ENCODE measurements at regions not wholly inside any gene's neighbourhood (a gene's known extent, or its start where the extent isn't known, plus 50 kb on each side); places are given as distances from the start of the nearest gene placed in this dataset.
A peak's percentile ranks its signal among the peaks of the same experiment; 100 is the strongest.
"Not testable (repeated sequence)": the region's sequence is repeated elsewhere in the genome, so short reads cannot be mapped to it uniquely, and the experiment has no call there.

DNA sequence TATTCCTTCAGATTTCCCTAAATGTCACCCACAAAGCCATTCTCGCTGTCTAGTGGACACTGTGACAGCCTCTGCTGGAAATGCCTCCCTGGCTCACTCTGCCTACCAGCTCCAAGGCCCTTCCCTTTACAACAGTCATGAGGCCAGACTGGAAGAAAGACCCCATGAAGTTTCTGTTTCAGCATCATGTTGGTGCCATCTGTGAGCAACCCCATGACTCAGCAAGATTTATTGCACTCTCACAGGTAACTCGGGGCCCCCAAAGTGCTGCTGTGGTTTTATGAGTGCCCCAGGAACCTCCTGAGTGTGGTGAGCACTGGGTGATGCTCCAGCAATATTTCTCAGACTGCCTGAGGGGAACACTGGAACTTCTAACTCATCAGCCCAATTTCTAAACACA is 218.6 kb downstream of the ZNF33B start:
- DNase-seq (ENCODE audit: low spot score): no peak
- in situ Hi-C loops (cut with HindIII; ENCODE audit: low sequenced_read_pairs): no loop called here

DNA sequence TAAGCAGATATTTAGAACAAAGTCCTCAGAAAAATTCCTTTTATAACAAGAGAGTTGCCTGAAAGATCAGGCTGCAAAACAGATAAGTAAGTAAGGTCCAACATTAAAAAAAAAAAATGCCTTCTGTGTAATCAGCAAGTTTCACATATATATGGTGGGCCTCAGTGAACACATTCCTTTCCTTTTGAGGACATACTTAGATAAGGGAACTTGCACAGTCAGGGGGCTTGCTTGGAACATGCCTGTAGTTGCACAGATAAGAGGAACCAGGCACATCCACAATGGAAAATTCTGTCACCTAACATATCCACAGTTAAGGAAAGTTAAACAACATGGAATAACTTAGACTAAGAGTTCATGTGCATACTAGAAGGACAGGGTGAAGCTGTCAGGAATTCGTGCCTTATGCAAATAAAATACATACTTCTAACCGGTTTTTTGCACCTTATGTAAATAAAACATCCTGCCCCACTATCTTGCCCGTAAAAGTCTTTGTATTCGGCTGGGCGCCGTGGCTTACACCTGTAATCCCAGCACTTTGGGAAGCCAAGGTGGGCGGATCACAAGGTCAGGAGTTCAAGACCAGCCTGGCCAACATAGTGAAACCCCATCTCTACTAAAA is 257.3 kb downstream of the ZNF33B start:
- DNase-seq (ENCODE audit: low spot score): no peak
- in situ Hi-C loops (cut with HindIII; ENCODE audit: low sequenced_read_pairs): no loop called here

DNA sequence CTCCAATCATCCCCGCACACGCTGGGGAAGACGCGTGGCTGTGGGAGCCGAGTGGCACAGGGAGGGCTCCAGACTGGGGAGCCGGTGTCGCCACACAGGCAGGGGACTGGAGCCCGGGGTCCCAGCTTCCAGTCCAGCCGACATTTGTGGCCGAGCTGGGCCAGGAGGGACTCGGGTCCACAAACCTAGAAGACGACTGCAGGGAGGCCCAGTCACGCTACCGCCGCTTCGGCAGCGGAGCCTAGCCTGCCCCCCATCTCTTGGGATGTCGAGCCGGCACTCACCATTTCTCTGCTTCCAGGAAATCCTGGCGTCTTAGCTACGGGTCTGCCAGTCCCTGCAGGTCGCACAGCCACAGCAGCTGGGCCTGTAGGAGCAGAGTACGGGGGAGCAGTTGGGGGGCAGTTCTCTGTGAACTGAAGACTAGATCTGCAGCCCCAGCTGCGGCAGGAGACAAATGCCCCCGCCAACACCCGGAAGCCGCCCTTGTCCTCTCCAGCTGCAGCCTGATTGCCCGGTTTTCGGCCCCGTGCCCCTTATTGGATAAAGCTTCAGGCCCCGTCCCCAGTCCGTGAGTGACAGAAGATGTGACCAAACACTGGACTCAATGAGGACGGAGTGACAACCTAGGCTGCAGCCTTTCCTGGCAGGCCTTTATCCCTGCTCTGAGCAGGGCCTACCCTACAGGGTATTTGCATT is 270.7 kb downstream of the ZNF33B start:
- in situ Hi-C loops (cut with HindIII; ENCODE audit: low sequenced_read_pairs): no loop called here
- DNase-seq (ENCODE audit: low spot score): peak; percentile 94

DNA sequence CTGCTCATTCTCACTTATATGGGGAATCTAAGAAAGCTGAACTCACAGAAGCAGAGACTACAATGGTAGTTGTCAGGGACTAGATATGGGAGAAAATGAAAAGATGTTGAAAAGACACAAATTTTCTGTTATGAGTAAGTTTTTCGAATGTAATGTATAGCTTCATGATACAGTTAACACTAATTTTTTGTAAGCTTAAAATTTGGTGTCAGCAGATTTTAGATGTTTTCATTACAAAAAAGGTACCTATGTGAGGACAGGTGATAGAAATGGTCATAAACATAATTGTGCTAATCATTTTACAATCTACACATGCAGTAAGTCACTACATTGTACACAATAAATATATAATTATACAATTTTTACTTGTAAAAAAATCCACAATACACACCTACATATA is 286.6 kb downstream of the ZNF33B start:
- DNase-seq (ENCODE audit: low spot score): no peak
- in situ Hi-C loops (cut with HindIII; ENCODE audit: low sequenced_read_pairs): no loop called here

DNA sequence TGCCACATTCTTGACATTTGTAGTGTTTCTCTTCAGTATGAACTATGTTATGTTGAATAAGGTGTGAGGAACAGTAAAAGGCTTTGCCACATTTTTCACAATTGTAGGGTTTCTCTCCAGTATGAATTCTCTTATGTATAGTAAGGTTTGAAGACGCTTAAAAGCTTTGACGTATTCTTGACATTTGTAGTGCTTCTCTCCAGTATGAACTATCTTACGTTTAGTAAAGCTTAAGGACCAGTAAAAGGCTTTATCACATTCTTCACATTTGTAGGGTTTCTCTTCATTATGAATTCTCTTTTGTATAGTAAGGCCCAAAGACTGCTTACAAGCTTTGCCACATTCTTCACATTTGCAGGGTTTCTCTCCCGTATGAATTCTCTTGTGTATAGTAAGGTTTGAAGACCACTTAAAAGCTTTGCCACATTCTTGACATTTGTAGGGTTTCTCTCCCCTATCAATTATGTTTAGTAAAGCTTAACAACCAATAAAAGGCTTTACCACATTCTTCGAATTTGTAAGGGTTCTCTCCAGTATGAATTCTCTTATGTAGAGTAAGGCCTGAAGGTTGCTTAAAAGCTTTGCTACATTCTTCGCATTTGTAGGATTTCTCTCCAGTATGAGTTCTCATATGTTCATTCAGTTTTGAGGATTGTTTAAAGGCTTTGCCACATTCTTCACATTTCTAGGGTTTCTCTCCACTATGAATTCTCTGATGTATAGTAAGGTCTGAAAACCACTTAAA is 301.6 kb downstream of the ZNF33B start:
- in situ Hi-C loops (cut with HindIII; ENCODE audit: low sequenced_read_pairs); DNase-seq (ENCODE audit: low spot score): not testable (repeated sequence)

GRCh38 chr10:42335653-42336296 is 302.6 kb downstream of the ZNF33B start:
- DNase-seq (ENCODE audit: low spot score); in situ Hi-C loops (cut with HindIII; ENCODE audit: low sequenced_read_pairs): not testable (repeated sequence)

DNA sequence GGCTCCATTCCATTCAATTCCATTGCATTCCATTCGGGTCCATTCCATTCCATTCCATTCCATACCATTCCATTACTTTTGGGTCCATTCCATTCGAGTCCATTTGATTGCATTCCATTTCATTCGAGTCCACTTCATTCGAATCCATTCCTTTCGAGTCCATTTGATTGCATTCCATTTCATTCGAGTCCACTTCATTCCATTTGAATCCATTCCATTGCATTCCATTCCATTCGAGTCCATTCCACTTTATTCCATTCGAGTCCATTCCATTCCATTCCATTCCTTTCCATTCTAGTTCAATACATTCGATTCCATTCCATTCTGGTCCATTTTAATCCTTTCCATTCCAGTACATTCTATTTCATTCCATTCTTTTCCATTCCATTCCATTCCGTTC is 334.0 kb downstream of the ZNF33B start:
- DNase-seq (ENCODE audit: low spot score): no peak

DNA sequence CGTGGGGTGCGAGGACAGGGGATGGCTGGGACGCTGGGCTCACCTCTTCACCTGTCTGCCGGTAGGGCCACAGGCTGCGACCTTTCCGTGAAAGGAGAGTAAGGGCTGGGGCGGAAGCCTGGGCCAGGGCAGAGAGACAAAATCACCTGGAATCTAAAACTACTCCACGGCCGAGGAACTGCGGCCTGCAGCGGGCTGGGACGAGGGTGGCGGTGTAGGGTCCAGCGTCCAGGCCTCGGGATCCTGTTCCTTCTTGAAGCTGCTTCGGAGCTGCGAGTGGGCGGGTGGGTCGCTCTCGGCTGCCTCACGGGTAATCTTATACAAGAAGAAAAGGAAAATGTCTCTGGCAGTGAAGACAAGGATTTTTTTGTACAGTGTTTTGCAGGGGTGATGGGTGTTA is 356.5 kb downstream of the ZNF33B start:
- in situ Hi-C loops (cut with HindIII; ENCODE audit: low sequenced_read_pairs); DNase-seq (ENCODE audit: low spot score): not testable (repeated sequence)

More for the DNA sequence above, 334.0 kb downstream of the ZNF33B start:
- in situ Hi-C loops (cut with HindIII; ENCODE audit: low sequenced_read_pairs): no loop called here

DNA sequence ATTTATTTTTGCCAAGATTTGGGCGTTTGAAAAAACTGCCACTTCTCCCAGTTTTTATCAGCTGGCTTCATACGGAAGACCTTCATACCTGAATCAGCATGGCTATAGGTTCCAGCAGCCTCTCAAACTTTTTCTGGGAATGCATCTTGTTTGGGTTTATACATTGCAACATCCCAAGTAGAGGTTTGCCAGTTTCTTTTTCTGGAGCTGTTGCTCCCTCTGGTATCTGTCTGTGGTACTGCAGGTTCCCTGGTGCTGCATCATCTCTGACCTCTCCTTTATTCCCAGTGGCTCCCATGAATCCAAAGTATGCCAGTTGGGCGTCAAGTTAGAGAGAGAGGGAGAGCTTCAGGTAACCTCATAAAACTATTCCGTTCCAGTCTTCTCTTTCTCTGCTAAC is 368.6 kb downstream of the ZNF33B start:
- in situ Hi-C loops (cut with HindIII; ENCODE audit: low sequenced_read_pairs): not testable (repeated sequence)

DNA sequence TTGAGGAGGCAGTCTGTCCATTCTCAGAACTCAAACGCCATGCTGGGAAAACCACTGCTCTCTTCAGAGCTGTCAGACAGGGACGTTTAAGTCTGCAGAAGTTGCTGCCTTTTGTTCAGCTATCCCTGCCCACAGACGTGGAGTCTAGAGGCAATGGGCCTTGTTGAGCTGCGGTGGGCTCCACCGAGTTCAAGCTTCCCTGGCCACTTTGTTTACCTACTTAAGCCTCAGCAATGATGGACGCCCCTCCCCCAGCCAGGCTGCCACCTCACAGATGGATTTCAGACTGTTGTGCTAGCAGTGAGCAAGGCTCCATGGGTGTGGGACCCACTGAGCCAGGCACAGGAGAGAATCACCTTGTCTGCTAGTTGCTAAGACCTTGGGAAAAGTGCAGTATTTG is 375.1 kb downstream of the ZNF33B start:
- DNase-seq (ENCODE audit: low spot score); in situ Hi-C loops (cut with HindIII; ENCODE audit: low sequenced_read_pairs): not testable (repeated sequence)

More for the DNA sequence above, 368.6 kb downstream of the ZNF33B start:
- not testable (repeated sequence) for DNase-seq (ENCODE audit: low spot score)

DNA sequence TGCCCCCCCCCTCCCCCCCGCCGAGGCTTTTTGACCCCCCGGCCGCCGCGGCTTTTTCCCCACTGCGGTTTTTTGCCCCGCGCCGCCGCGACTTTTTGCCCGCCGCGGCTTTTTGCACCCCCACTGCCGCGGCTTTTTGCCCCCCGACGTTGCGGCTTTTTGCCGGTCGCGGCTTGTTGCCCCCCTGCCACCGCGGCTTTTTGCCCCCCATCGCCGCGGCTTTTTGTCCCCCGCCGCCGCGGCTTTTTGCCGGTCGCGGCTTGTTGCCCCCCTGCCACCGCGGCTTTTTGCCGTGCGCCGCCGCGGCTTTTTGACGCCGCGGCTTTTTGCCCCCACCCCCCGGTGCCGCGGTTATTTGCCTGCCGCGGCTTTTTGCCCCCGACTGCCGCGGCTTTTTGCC is 395.4 kb downstream of the ZNF33B start:
- in situ Hi-C loops (cut with HindIII; ENCODE audit: low sequenced_read_pairs); DNase-seq (ENCODE audit: low spot score): not testable (repeated sequence)

DNA sequence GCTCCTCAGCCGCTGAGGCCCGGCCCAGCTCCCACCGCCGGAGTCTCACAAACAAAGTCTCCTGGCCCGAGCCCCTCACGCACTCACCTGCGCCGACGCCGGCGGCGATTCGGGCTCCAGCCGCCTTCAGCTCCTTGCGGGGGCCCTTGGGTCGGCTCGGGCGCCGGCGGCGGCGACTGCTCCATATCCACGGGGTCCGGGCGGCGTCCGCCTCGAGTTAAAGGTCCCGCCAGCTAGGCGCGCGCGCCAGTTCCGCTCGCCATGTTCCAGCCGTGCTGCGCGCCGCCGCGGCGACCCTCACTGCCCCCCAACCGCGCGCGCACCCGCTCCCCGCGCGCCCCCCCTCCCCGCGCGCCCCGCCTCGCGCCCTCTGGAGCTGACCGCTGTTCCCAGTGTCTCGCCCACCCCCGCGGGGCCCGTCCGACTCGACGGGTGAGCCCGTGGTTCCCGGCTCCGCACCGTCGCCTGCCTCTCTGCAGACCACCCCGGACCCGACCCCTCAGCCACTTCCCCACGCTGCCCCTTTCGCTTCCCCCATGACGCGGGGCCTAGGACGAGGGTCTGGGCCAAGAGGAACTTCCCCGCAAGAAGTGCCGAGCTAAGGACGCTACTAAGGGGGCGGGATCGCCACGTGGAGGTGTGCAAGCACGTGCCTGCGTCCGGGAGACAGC is 396.1 kb downstream of the ZNF33B start:
- in situ Hi-C loops (cut with HindIII; ENCODE audit: low sequenced_read_pairs): no loop called here
- no peak for DNase-seq (ENCODE audit: low spot score)

- in situ Hi-C loops (cut with HindIII; ENCODE audit: low sequenced_read_pairs); DNase-seq (ENCODE audit: low spot score): not testable (repeated sequence)
Observed at GRCh38 chr10:42236401-42236800, 402.0 kb downstream of the ZNF33B start.

GRCh38 chr10:42235736-42236135 is 402.6 kb downstream of the ZNF33B start:
- in situ Hi-C loops (cut with HindIII; ENCODE audit: low sequenced_read_pairs); DNase-seq (ENCODE audit: low spot score): not testable (repeated sequence)

DNA sequence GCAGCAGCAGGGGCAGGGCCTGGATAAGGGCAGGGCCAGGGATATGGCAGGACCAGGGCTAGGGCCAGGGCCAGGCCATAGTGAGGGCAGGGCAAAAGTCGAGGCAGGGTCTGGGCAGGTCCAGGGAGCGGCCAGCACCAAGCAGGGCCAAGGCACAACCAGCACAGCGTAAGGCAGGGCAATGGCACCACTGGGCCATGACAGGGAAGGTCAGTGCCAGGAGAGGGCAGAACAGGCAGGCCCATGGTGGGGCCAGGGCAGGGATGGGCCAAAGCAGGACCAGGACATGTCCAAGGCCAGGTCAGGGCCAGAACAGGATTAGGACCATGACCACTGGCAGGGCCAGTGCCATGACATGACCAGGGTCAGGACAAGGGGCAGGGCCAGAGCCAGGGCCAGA is 403.1 kb downstream of the ZNF33B start:
- in situ Hi-C loops (cut with HindIII; ENCODE audit: low sequenced_read_pairs); DNase-seq (ENCODE audit: low spot score): not testable (repeated sequence)

DNA sequence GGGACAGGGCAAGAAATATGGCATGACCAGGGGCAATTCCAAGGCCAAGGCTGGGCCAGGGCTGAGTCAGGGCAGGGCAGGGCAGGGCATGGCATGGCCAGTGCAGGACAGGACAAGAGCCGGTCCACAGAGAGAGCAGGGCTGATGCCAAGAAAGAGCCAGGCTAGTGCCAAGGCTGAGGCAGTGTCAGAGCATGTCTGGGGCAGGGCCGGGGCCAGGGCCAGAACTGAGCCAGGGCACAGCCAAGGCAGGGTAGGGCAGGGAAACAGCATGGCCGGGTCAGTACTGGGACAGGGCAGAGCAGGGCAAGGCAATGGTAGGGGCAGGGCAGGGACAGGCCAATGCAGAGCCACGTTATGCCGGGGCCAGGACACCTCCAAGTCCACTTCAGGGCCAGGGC is 403.9 kb downstream of the ZNF33B start:
- in situ Hi-C loops (cut with HindIII; ENCODE audit: low sequenced_read_pairs): not testable (repeated sequence)

GRCh38 chr10:42233461-42234206 is 404.7 kb downstream of the ZNF33B start:
- in situ Hi-C loops (cut with HindIII; ENCODE audit: low sequenced_read_pairs); DNase-seq (ENCODE audit: low spot score): not testable (repeated sequence)

More for the DNA sequence above, 403.9 kb downstream of the ZNF33B start:
- not testable (repeated sequence) for DNase-seq (ENCODE audit: low spot score)

GRCh38 chr10:42232955-42233354 is 405.4 kb downstream of the ZNF33B start:
- DNase-seq (ENCODE audit: low spot score); in situ Hi-C loops (cut with HindIII; ENCODE audit: low sequenced_read_pairs): not testable (repeated sequence)

Measured in G401 (cell line).